Ovary (tissue), 7 donors: ENCODE measurements at regions not wholly inside any gene's neighbourhood (a gene's known extent, or its start where the extent isn't known, plus 50 kb on each side); places are given as distances from the start of the nearest gene placed in this dataset.

Source experiments
- DNase-seq, 5 donors: peaks; one replicate each; pipeline ENCODE4 v3.0.0-alpha.2; 2019 to 2020
- H3K27ac ChIP-seq, 2 donors: fragments of 200-600 bp; one replicate each; pipeline versions ENCODE4 v1.5.1 to v1.8.0; 2019 to 2022
- H3K27me3 ChIP-seq: fragments of 200-600 bp; one replicate; pipeline ENCODE4 v1.8.0; 2022
- H3K36me3 ChIP-seq: fragments of 200-600 bp; sonication (generic); one replicate; pipeline ENCODE4 v1.5.1; 2019
- H3K4me1 ChIP-seq: one replicate; pipeline ENCODE4 v1.8.1; 2013; ENCODE audit warnings: mild to moderate bottlenecking, moderate library complexity; ENCODE audit not compliant: insufficient read depth
- H3K4me3 ChIP-seq: fragments of 200-600 bp; sonication (generic); one replicate; pipeline ENCODE4 v1.5.1; 2017
- H3K9me3 ChIP-seq, 2 donors: fragments of 200-600 bp in 1 of 2; sonication (generic) in 1 of 2; one replicate each; pipeline versions ENCODE4 v1.5.1 to v1.8.1; 2013 to 2019; ENCODE audit warnings: mild to moderate bottlenecking in 1 of 2, moderate library complexity in 1 of 2
- EP300 ChIP-seq: sonication (generic); formaldehyde crosslinking; IDR thresholded peaks from one replicate; pipeline ENCODE4 v1.6.1; 2017; ENCODE audit warnings: antibody characterized with exemption
- POLR2A ChIP-seq: fragments of 450-650 bp; IDR thresholded peaks from one replicate; pipeline ENCODE4 v1.6.1; 2017; ENCODE audit warnings: antibody characterized with exemption, mild to moderate bottlenecking, moderate library complexity
- WGBS, 3 donors: extraction: QIAGEN DNeasy Blood & Tissue Kit in 1 of 3; methylation state at CpG; one replicate each; pipeline versions ENCODE4 v1.1.5 to v1.1.7; 2013 to 2017; 5-methylcytosine and 5-hydroxymethylcytosine counted together
- intact Hi-C, 4 donors: fragments of 100-400 bp; cut with DNase I; formaldehyde crosslinking; loops; one replicate each; pipeline versions ENCODE4 v1.11.0 to v1.15.1; 2022 to 2023
- TF ChIP-seq, protein P1 (sequence below), 3 donors: fragments of 450-650 bp in 2 of 3; fragments of 200-600 bp in 1 of 3; IDR thresholded peaks; one replicate each; pipeline versions ENCODE4 v1.5.1 to v1.8.0; 2016 to 2022; ENCODE audit warnings: antibody characterized with exemption in 3 of 3, mild to moderate bottlenecking in 1 of 3
- donor health status: DM: no; HTN: no; CAD: no; lungs with moderate emphysema.
- donor health status: DM: no; HTN: no; CAD: no.
- donor health status: Bipolar disorder and iron deficiency.
- donor health status: DM: no; HTN: no; CAD: no.
- donor health status: DM: yes; HTN: yes; CAD: no.

- Histone ChIP-seq H3K27ac (no peak overlapping the region), H3K9me3 (no peaks in the 10 kb centered on the region), H3K36me3 (no peaks in the 10 kb centered on the region), H3K27me3 (no peaks in the 10 kb centered on the region), H3K4me1 (no peaks in the 10 kb centered on the region), H3K4me3 (no peak overlapping the region)
- DNase-seq = no peak
- WGBS, 3 donors = 64 to 69% (median 66%) methylated on average over 5 of the region's 5 CpGs
- no peak for TF ChIP-seq POLR2A
- TF ChIP-seq EP300 = no peak
- TF ChIP-seq, protein P1, sequence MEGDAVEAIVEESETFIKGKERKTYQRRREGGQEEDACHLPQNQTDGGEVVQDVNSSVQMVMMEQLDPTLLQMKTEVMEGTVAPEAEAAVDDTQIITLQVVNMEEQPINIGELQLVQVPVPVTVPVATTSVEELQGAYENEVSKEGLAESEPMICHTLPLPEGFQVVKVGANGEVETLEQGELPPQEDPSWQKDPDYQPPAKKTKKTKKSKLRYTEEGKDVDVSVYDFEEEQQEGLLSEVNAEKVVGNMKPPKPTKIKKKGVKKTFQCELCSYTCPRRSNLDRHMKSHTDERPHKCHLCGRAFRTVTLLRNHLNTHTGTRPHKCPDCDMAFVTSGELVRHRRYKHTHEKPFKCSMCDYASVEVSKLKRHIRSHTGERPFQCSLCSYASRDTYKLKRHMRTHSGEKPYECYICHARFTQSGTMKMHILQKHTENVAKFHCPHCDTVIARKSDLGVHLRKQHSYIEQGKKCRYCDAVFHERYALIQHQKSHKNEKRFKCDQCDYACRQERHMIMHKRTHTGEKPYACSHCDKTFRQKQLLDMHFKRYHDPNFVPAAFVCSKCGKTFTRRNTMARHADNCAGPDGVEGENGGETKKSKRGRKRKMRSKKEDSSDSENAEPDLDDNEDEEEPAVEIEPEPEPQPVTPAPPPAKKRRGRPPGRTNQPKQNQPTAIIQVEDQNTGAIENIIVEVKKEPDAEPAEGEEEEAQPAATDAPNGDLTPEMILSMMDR (IDR thresholded peaks at IDR 0.05) = no peak
- intact Hi-C loops = loop anchor here in 1 of 4 donors (10.0 kb wide), 1 partner anchor 143 kb away; no protein-coding TSS in a partner anchor
Observed at GRCh38 chr2:20107776-20108175, 56.3 kb upstream of the LAPTM4A start.

DNA sequence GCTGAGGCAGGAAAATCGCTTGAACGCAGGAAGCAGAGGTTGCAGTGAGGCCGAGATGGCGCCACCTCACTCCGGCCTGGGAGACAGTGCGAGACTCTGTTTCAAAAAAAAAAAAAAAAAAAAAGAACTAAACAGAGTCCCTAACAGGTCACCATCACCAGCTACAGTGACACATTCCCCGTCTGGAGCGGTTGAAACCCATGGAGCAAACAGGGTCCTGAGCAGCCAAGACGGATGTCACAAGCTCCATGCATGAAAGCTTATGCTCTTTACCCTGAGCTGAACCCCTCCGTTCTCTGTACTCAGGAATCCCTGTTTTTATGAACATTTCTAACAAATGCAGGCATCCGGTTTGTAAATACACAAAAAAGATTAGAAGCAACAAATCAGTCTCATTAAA lies 55.9 kb upstream of the LAPTM4A start:
- Histone ChIP-seq H3K27me3 (no peaks in the 10 kb centered on the region), H3K9me3 (no peaks in the 10 kb centered on the region), H3K4me1 (no peaks in the 10 kb centered on the region), H3K27ac (no peak overlapping the region), H3K36me3 (no peaks in the 10 kb centered on the region), H3K4me3 (no peak overlapping the region)
- intact Hi-C loops = loop anchor here in 1 of 4 donors (10.0 kb wide), 1 partner anchor 143 kb away; no protein-coding TSS in a partner anchor
- no peak for DNase-seq
- TF ChIP-seq POLR2A = no peak
- no peak for TF ChIP-seq EP300
- TF ChIP-seq, protein P1 (IDR thresholded peaks at IDR 0.05) = no peak
- 86 to 90% (median 87%) methylated on average over 11 of the region's 11 CpGs for WGBS, 3 donors

GRCh38 chr2:20106746-20107145 lies 55.3 kb upstream of the LAPTM4A start:
- Histone ChIP-seq H3K4me3 (no peak overlapping the region), H3K36me3 (no peaks in the 10 kb centered on the region), H3K9me3 (no peaks in the 10 kb centered on the region), H3K27ac (no peak overlapping the region), H3K27me3 (no peaks in the 10 kb centered on the region), H3K4me1 (no peaks in the 10 kb centered on the region)
- TF ChIP-seq POLR2A (no peak), EP300 (no peak)
- TF ChIP-seq, protein P1 (IDR thresholded peaks at IDR 0.05) = no peak
- DNase-seq = no peak
- intact Hi-C loops = loop anchor here in 1 of 4 donors (10.0 kb wide), 1 partner anchor 142 kb away; no protein-coding TSS in a partner anchor
- 21 to 28% (median 25%) methylated on average over 29 to 34 of the region's 34 CpGs for WGBS, 3 donors

DNA sequence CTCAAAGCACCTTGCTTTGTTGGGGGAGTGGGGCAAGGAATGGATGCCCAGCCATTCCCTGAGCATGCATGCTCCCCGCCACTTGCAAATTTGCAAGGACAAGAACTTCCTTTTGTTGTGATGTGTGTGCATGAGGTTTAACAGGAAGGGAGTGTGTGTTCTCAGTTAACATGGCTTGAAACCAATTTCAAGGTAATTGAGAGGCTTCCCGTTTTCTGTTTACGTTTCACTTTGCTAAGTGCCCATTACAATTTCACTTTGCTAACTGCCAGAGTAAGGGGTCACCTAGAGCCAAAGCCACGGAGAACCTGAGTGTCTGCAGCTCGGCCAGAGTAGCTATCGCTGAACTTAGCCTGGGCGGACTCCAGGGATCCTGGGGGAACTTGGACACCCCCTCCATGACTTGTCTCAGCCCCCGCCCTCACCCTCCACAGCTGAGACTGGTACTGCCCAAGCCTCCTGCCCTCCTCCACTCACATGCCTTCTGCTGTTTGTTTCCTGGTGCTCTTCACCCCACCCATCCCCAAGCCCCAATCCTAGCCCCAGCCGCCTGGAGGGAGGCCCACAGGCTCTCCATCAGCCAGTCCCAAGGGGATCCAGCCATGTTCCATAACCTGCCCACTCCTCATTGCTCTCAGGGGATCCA lies 53.6 kb upstream of the LAPTM4A start:
- DNase-seq = no peak
- Histone ChIP-seq H3K36me3 (no peaks in the 10 kb centered on the region), H3K27ac (no peak overlapping the region), H3K4me1 (no peaks in the 10 kb centered on the region), H3K27me3 (no peaks in the 10 kb centered on the region), H3K9me3 (no peaks in the 10 kb centered on the region), H3K4me3 (no peak overlapping the region)
- WGBS, 3 donors = 55 to 73% (median 71%) methylated on average over 9 of the region's 9 CpGs
- no peak for TF ChIP-seq POLR2A
- intact Hi-C loops = loop anchor here in 1 of 4 donors (10.0 kb wide), 1 partner anchor 140 kb away; no protein-coding TSS in a partner anchor

DNA sequence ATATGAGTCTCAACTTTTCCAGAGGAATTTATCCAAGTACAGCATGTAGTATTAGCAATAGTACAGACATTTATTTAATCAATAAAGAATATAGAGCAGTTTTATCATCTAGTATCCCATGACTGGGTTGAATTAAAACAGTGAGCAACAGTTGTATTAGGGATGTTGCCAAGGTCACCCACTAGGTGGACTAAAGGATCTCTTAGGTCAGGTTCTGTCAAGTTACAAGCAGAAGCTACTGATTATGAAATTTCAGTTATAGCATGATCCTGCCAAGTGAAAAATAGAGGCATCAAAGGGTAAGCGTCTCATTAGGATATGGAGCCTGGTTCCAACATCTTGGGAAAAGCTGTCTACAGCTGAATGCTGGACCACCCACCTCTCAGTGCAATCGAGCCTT lies 52.1 kb upstream of the LAPTM4A start:
- Histone ChIP-seq H3K4me3 (no peak overlapping the region), H3K27ac (no peak overlapping the region), H3K9me3 (no peaks in the 10 kb centered on the region), H3K4me1 (no peaks in the 10 kb centered on the region), H3K27me3 (no peaks in the 10 kb centered on the region), H3K36me3 (no peaks in the 10 kb centered on the region)
- TF ChIP-seq POLR2A (no peak), EP300 (no peak)
- TF ChIP-seq, protein P1 (IDR thresholded peaks at IDR 0.05) = no peak
- intact Hi-C loops = loop anchor here in 1 of 4 donors (10.0 kb wide), 1 partner anchor 139 kb away; no protein-coding TSS in a partner anchor
- no peak for DNase-seq
- WGBS, 3 donors = 60 to 73% (median 60%) methylated on average over 2 of the region's 2 CpGs
